ENCODE measurements at regions not wholly inside any gene's neighbourhood (a gene's known extent, or its start where the extent isn't known, plus 50 kb on each side); places are given as distances from the start of the nearest gene placed in this dataset.

DNA sequence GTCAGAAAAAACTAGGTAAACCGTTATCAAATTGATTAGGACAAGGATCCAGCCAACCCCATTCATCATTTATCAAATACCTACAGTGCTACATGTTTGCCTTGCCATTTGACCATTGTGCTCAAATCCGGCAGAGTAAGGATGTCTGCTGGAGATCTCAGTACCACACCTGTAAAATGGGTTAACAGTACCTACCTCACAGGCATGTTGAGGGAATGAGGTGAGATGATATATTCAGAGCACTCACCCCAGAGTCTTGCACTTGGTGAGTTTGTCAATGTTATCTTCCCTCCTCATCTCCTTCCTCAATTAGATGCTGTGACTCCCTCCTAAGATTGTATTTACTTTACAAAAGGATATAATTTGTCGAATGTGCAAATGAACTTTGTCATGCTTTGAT lies 54.5 kb upstream of the DSP start:
- TF ChIP-seq, protein P1, sequence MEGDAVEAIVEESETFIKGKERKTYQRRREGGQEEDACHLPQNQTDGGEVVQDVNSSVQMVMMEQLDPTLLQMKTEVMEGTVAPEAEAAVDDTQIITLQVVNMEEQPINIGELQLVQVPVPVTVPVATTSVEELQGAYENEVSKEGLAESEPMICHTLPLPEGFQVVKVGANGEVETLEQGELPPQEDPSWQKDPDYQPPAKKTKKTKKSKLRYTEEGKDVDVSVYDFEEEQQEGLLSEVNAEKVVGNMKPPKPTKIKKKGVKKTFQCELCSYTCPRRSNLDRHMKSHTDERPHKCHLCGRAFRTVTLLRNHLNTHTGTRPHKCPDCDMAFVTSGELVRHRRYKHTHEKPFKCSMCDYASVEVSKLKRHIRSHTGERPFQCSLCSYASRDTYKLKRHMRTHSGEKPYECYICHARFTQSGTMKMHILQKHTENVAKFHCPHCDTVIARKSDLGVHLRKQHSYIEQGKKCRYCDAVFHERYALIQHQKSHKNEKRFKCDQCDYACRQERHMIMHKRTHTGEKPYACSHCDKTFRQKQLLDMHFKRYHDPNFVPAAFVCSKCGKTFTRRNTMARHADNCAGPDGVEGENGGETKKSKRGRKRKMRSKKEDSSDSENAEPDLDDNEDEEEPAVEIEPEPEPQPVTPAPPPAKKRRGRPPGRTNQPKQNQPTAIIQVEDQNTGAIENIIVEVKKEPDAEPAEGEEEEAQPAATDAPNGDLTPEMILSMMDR (IDR thresholded peaks at IDR 0.05; ENCODE audit: insufficient read depth, low read length) = no peak
- TF ChIP-seq GABPA (IDR thresholded peaks at IDR 0.05; ENCODE audit: low read depth) = no peak

All from HL-60 (cell line).